Body of pancreas (tissue), 4 donors: ENCODE measurements at regions not wholly inside any gene's neighbourhood (a gene's known extent, or its start where the extent isn't known, plus 50 kb on each side); places are given as distances from the start of the nearest gene placed in this dataset.

Experiments
- ATAC-seq: fragments of 150-250 bp; one replicate; pipeline ENCODE4 v1.9.1; 2016
- DNase-seq, 4 donors: peaks; one replicate each; pipeline ENCODE4 v3.0.0-alpha.2; 2019
- H3K27ac ChIP-seq, 4 donors: fragments of 200-600 bp; sonication (generic); 1 replicate in 3 of 4; 2 replicates in 1 of 4; pipeline versions ENCODE4 v1.5.1 to v1.6.1; 2016 to 2019; ENCODE audit warnings: mild to moderate bottlenecking in 1 of 4, mixed read lengths in 1 of 4, moderate library complexity in 1 of 4
- H3K27me3 ChIP-seq, 2 donors: fragments of 200-600 bp; sonication (generic); one replicate each; pipeline ENCODE4 v1.6.0; 2016; ENCODE audit warnings: mild to moderate bottlenecking in 1 of 2
- H3K36me3 ChIP-seq, 2 donors: fragments of 200-600 bp; sonication (generic); replicated peaks in 1 of 2; 2 replicates each; pipeline ENCODE4 v1.5.1; 2016; ENCODE audit warnings: low read depth in 2 of 2; ENCODE audit not compliant: insufficient read depth in 1 of 2
- H3K4me1 ChIP-seq: fragments of 200-600 bp; sonication (generic); one replicate; pipeline ENCODE4 v1.6.0; 2016
- H3K4me3 ChIP-seq, 2 donors: fragments of 200-600 bp; sonication (generic); 1 replicate in 1 of 2; 2 replicates in 1 of 2; pipeline ENCODE4 v1.5.1; 2016 to 2019
- H3K9me3 ChIP-seq, 3 donors: fragments of 200-600 bp; sonication (generic); 1 replicate in 2 of 3; 2 replicates in 1 of 3; pipeline ENCODE4 v1.5.1; 2016
- POLR2A ChIP-seq, 3 donors: fragments of 450-650 bp; IDR thresholded peaks; one replicate each; pipeline ENCODE4 v1.6.1; 2016; ENCODE audit warnings: antibody characterized with exemption in 3 of 3, mild to moderate bottlenecking in 2 of 3
- WGBS, 2 donors: methylation state at CpG; one replicate each; pipeline ENCODE4 v1.1.5; 2017; 5-methylcytosine and 5-hydroxymethylcytosine counted together
- intact Hi-C: fragments of 100-400 bp; cut with DNase I; formaldehyde crosslinking; loops from one replicate; pipeline ENCODE4 v1.15.1; 2023
- TF ChIP-seq, protein P1 (sequence below), 7 experiments: fragments of 450-650 bp in 4 of 7; fragments of 200-600 bp in 3 of 7; sonication (generic) in 3 of 7; IDR thresholded peaks; one replicate each; pipeline ENCODE4 v1.5.1; 2016 to 2019; ENCODE audit warnings: antibody characterized with exemption in 7 of 7

DNA sequence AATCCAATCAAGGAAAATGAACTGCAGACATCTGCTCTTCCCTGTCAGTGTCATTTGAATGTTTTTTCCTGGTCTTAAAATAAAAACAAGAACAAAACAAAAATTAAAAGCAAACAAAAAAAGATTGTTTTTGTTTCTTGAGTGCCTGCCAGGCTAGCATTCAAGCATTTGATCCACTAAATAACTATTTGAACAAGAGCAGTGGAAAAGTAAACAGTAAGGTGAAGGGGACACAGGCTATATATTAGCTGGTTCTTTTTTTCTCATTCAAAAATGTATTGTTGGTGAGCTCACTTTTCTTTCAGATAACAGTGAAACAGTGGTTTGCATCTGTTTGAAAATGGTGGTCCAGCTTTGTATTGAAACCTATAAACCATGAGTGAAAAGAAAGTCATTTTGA, 586.9 kb upstream of the SGO1 start:
- TF ChIP-seq, protein P1, sequence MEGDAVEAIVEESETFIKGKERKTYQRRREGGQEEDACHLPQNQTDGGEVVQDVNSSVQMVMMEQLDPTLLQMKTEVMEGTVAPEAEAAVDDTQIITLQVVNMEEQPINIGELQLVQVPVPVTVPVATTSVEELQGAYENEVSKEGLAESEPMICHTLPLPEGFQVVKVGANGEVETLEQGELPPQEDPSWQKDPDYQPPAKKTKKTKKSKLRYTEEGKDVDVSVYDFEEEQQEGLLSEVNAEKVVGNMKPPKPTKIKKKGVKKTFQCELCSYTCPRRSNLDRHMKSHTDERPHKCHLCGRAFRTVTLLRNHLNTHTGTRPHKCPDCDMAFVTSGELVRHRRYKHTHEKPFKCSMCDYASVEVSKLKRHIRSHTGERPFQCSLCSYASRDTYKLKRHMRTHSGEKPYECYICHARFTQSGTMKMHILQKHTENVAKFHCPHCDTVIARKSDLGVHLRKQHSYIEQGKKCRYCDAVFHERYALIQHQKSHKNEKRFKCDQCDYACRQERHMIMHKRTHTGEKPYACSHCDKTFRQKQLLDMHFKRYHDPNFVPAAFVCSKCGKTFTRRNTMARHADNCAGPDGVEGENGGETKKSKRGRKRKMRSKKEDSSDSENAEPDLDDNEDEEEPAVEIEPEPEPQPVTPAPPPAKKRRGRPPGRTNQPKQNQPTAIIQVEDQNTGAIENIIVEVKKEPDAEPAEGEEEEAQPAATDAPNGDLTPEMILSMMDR (IDR thresholded peaks at IDR 0.05): no peak
- TF ChIP-seq POLR2A (IDR thresholded peaks at IDR 0.05): no peak
- Histone ChIP-seq H3K27me3 (no peaks in the 10 kb centered on the region), H3K4me1 (peaks cover 14% of the 10 kb centered on the region), H3K27ac (no peak overlapping the region), H3K36me3 (no peaks in the 10 kb centered on the region), H3K9me3 (no peaks in the 10 kb centered on the region), H3K4me3 (no peak overlapping the region)
- intact Hi-C loops: no loop called here
- DNase-seq: no peak
- ATAC-seq: no peak

DNA sequence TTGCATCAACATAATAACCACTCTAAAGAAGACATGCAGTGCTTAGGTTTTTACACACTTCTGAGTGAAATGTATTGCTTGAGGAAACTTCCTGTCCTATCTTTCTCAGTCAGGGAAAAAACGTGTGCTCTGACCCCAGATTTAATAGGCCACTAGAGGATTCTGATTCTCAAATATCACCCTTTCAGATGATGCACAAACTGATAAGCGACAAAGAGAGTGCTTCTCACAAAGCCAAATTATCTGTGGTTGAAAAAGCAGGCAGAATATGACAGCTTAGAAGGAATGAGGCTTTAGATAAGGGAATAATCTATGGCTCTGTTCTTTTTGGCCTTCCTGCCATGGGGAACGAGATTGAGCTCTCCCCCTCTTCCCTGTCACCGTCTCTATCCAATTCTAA, 583.4 kb upstream of the SGO1 start:
- ATAC-seq (no peak), DNase-seq (no peak)
- intact Hi-C loops: no loop called here
- H3K36me3 ChIP-seq: no peaks in the 10 kb centered on the region
- no peak overlapping the region for H3K4me3 ChIP-seq
- 50 to 64% methylated on average over 4 of the region's 4 CpGs for WGBS, 2 donors
- H3K4me1 ChIP-seq: peaks cover 14% of the 10 kb centered on the region
- no peak for TF ChIP-seq POLR2A (IDR thresholded peaks at IDR 0.05)
- TF ChIP-seq, protein P1 (IDR thresholded peaks at IDR 0.05): no peak
- no peaks in the 10 kb centered on the region for H3K27me3 ChIP-seq
- no peaks in the 10 kb centered on the region for H3K9me3 ChIP-seq
- H3K27ac ChIP-seq: no peak overlapping the region

DNA sequence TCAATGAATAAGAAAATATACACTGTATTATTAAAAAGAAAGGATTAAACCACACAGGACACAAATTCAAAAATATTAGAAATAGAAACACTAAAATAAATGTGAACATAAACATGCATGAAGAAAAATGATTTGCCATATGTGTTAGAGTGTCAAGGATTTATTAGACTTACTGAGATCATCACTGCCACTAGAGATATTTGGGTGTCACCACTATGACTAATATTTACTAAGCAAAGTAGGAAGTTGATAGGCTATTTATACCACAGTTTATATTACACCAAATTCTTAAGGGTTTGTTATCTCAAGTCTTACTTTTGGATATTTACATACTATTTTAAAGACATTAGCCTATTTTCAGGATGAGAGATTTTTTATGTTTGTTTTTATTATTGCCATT, 575.0 kb upstream of the SGO1 start:
- Histone ChIP-seq H3K4me1 (no peaks in the 10 kb centered on the region), H3K36me3 (no peaks in the 10 kb centered on the region), H3K27me3 (no peaks in the 10 kb centered on the region), H3K9me3 (no peaks in the 10 kb centered on the region), H3K4me3 (no peak overlapping the region), H3K27ac (no peak overlapping the region)
- no peak for DNase-seq
- no peak for TF ChIP-seq POLR2A (IDR thresholded peaks at IDR 0.05)
- TF ChIP-seq, protein P1 (IDR thresholded peaks at IDR 0.05): no peak
- ATAC-seq: no peak
- intact Hi-C loops: no loop called here

DNA sequence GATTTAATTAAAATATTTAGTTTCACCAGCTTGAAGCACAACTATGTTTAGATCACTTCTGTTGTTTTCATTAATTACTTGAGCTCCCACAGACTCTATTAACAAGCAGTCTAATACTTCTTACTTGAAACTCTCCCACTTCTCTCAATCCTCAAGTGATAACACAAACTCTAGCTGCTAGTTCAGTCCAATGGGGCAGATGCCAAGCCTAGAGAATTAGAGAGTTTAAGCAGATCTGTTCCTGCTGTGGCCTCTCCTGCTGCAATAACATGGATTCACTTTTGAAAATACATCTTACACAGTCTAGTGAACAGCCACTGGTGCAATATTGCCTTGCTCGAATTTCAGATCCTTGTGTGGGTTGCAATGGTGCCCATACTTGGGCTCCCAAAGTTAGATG, 566.4 kb upstream of the SGO1 start:
- TF ChIP-seq, protein P1 (IDR thresholded peaks at IDR 0.05): no peak
- no peak for TF ChIP-seq POLR2A (IDR thresholded peaks at IDR 0.05)
- no peaks in the 10 kb centered on the region for H3K27me3 ChIP-seq
- no peak for DNase-seq
- H3K36me3 ChIP-seq: no peaks in the 10 kb centered on the region
- 50% methylated on average over 1 of the region's 1 CpG for WGBS, 2 donors
- H3K4me3 ChIP-seq: no peak overlapping the region
- no peak overlapping the region for H3K27ac ChIP-seq
- ATAC-seq: no peak
- intact Hi-C loops: no loop called here
- no peaks in the 10 kb centered on the region for H3K4me1 ChIP-seq
- no peaks in the 10 kb centered on the region for H3K9me3 ChIP-seq

DNA sequence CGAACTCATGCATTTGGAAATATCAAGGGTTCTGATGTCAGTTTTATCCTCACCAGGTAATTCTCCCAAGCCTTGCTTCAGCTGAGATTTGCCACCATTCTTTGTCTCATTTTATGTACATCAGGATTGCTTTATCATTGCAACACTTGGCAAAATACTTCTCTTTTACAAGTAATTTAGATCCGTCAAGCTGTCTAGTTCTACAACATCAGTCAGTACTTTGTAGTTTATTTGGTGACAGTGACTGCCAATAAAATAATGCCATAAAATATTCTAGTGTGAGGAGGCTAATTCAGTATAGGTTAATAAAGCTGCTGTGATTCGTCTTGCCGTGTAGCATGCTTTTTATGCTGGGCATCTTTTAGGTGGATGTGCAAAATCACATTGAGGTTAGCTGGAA, 565.3 kb upstream of the SGO1 start:
- no peaks in the 10 kb centered on the region for H3K27me3 ChIP-seq
- H3K36me3 ChIP-seq: no peaks in the 10 kb centered on the region
- no peak overlapping the region for H3K27ac ChIP-seq
- DNase-seq (no peak), ATAC-seq (no peak)
- intact Hi-C loops: no loop called here
- H3K9me3 ChIP-seq: no peaks in the 10 kb centered on the region
- H3K4me3 ChIP-seq: no peak overlapping the region
- H3K4me1 ChIP-seq: no peaks in the 10 kb centered on the region
- TF ChIP-seq POLR2A (IDR thresholded peaks at IDR 0.05): no peak
- TF ChIP-seq, protein P1 (IDR thresholded peaks at IDR 0.05): no peak
- WGBS, 2 donors: 65 to 71% methylated on average over 4 of the region's 4 CpGs
